Right atrium auricular region (tissue), 2 donors: ENCODE measurements at regions not wholly inside any gene's neighbourhood (a gene's known extent, or its start where the extent isn't known, plus 50 kb on each side); places are given as distances from the start of the nearest gene placed in this dataset.

Experiments
- DNase-seq: peaks from one replicate; pipeline ENCODE4 v3.0.0-alpha.2; 2019; ENCODE audit warnings: low spot score
- H3K27ac ChIP-seq, 2 donors: fragments of 200-600 bp; sonication (generic); 1 replicate in 1 of 2; 2 replicates in 1 of 2; pipeline ENCODE4 v1.5.1; 2016 to 2019
- H3K27me3 ChIP-seq, 2 donors: fragments of 200-600 bp; sonication (generic); one replicate each; pipeline versions ENCODE4 v1.5.1 to v1.6.0; 2017 to 2019
- H3K36me3 ChIP-seq: fragments of 200-600 bp; sonication (generic); one replicate; pipeline ENCODE4 v1.5.1; 2016
- H3K4me1 ChIP-seq, 2 donors: fragments of 200-600 bp; sonication (generic); one replicate each; pipeline versions ENCODE4 v1.5.1 to v1.6.0; 2017 to 2019
- H3K4me3 ChIP-seq, 2 donors: fragments of 200-600 bp; sonication (generic); 1 replicate in 1 of 2; 2 replicates in 1 of 2; pipeline ENCODE4 v1.5.1; 2017 to 2019; ENCODE audit warnings: mild to moderate bottlenecking in 1 of 2, moderate library complexity in 1 of 2
- H3K9me3 ChIP-seq, 2 donors: fragments of 200-600 bp; sonication (generic); one replicate each; pipeline ENCODE4 v1.5.1; 2019
- TF ChIP-seq, protein P1 (sequence below), 2 donors: fragments of 200-600 bp; sonication (generic); IDR thresholded peaks; one replicate each; pipeline ENCODE4 v1.5.1; 2019; ENCODE audit warnings: antibody characterized with exemption in 2 of 2

DNA sequence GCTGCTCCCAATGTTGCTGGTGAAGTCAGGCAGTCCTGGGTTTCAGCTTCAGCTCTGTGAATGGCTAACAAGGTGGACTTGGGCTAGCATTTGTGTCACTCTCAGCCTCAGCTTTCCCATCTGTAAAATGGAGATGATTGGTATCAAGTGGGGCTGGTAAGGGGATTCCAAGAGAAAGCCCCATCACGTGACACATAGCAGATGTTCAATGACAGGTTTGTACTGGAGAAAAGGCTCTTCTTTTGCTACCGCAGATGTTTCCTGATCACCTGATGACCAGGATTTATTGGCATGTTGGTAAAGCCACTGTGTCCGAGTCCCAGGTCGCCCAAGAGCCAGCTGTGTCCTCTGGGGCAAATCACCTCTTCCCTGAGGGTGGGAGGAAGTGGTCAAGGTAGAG lies 335.0 kb downstream of the MATN1 start:
- TF ChIP-seq, protein P1, sequence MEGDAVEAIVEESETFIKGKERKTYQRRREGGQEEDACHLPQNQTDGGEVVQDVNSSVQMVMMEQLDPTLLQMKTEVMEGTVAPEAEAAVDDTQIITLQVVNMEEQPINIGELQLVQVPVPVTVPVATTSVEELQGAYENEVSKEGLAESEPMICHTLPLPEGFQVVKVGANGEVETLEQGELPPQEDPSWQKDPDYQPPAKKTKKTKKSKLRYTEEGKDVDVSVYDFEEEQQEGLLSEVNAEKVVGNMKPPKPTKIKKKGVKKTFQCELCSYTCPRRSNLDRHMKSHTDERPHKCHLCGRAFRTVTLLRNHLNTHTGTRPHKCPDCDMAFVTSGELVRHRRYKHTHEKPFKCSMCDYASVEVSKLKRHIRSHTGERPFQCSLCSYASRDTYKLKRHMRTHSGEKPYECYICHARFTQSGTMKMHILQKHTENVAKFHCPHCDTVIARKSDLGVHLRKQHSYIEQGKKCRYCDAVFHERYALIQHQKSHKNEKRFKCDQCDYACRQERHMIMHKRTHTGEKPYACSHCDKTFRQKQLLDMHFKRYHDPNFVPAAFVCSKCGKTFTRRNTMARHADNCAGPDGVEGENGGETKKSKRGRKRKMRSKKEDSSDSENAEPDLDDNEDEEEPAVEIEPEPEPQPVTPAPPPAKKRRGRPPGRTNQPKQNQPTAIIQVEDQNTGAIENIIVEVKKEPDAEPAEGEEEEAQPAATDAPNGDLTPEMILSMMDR (IDR thresholded peaks at IDR 0.05), result no peak
- Histone ChIP-seq H3K4me3 (no peak overlapping the region), H3K27me3 (no peaks in the 10 kb centered on the region), H3K9me3 (no peaks in the 10 kb centered on the region), H3K36me3 (no peaks in the 10 kb centered on the region), H3K4me1 (no peaks in the 10 kb centered on the region), H3K27ac (no peak overlapping the region)
- no peak for DNase-seq

DNA sequence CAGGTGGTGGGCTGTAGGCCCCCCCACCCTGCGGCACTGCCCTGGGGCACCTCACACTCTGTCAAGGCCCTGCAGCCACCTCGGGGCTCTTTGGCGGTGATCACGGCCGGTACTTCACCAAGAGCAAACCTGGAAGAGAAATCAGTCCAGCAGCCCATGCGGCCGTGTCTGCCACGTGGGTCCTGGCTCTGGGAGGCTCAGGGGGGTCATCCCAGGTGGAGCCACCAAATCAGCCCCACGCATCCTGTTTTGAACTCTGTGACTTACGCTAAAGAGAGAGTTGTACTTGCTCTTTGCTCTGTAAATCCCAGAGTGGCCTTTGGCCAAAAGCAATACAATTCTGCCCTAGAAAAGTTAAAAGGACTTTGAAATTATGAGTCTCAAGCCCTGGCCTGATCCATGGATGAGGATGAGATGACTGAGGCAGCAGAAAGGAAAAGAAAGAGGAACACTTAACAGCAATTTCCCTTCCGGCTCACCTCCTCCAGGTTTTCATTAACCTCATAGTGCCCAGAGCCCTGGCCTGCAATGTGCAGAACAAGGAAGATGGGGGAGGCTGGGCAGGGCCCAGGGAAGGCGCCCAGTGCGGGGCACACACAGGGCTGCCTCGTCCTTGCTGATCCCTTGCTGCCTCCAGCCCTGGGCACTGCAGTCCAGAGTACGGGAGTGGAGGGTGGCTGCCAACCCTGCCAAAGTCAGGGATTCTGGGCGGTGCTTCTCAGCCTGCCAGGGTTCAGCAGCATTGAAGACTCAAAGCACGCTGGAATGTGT lies 337.0 kb downstream of the MATN1 start:
- H3K36me3 ChIP-seq, result no peaks in the 10 kb centered on the region
- H3K27ac ChIP-seq, result no peak overlapping the region
- H3K4me3 ChIP-seq, result no peak overlapping the region
- H3K9me3 ChIP-seq, result no peaks in the 10 kb centered on the region
- no peaks in the 10 kb centered on the region for H3K4me1 ChIP-seq
- TF ChIP-seq, protein P1 (IDR thresholded peaks at IDR 0.05), result no peak
- DNase-seq, result no peak
- no peaks in the 10 kb centered on the region for H3K27me3 ChIP-seq

DNA sequence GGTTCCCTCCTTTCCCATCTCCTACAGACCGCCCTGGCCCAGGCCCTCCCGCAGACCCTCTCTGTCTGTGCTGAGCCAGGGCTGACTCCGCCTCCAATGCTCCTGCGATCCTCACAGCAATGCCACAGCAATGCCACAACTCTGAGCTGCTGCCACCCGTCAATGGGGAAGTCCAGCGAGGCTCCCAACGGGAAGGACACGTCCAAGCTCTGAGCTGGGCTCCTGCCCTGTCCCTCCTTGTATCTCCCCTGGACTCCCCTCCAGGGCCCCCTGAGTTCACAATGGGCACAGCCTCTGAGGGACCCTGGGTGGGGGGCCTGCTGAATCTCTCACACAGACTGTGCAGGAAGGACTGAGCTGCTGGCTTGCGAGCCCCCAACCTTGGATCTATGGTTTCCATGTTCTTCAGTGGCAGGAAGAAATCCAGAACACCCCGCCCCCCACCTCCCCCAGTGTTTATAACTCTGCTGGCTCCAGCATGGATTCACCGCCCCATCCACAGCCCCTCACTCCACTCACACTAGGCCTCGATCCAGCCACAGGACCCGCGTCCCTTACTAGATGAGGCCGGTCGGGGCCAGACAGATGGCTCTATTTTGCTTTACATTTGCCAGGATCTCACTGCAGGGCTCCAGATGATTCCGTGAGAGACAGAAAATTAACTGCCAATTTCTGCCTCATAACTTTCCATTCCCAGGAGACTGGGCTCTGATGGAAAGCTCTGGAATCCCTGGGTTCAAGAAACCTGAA lies 338.0 kb downstream of the MATN1 start:
- no peak overlapping the region for H3K27ac ChIP-seq
- TF ChIP-seq, protein P1 (IDR thresholded peaks at IDR 0.05), result no peak

DNA sequence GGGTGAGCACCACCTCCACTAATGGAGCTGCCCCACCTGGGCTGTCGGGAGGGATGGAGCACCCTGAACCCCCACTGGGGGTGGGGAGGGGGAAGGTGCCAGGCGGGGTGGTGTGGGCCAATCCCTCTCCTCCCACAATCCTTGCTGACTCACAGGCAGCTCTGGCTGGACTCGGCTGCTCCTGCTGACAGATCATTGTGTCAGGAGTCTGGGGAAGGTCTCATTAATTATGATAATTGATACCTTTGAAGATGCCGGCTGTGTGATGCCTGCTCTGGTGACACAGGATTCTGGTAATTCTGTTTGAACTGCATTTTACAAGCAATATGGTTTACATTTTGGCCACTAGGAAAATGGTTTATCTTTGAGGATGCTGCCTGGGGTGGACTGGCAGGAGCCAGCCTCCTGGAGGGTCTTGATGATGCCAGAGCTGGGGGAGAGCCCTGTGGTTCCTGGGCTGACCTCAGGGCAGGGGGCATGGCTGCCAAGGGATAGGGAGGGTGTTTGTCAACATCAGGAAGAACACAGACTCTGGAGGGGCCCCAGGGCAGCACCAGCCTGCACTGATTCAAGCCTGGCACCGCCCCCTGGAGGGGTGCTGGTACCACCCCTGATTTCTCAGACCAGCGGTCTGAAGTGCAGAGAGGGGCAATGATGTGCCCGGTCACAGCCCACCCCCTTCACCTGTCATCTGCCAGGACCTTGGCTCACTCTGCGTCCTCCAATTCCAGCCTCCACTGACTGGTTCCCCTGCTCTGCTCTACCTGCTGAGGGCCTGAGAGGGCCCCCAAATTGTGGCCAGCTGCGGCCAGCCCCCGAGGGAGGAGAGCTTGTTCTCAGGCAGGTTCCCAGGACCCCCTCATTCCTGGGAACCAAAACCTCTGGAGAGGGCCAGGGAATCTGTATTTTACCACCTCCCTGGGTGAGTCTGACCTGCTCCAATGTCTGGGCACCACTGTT lies 338.8 kb downstream of the MATN1 start:
- H3K4me1 ChIP-seq, result peaks cover 0 to 6% of the 10 kb centered on the region in 2 donors
- no peak overlapping the region for H3K27ac ChIP-seq
- H3K36me3 ChIP-seq, result no peaks in the 10 kb centered on the region
- no peak overlapping the region for H3K4me3 ChIP-seq
- no peaks in the 10 kb centered on the region for H3K27me3 ChIP-seq
- no peak for DNase-seq
- TF ChIP-seq, protein P1 (IDR thresholded peaks at IDR 0.05), result no peak
- no peaks in the 10 kb centered on the region for H3K9me3 ChIP-seq

More for the DNA sequence above, 338.0 kb downstream of the MATN1 start:
- Histone ChIP-seq H3K4me1 (no peaks in the 10 kb centered on the region), H3K36me3 (no peaks in the 10 kb centered on the region), H3K4me3 (no peak overlapping the region), H3K27me3 (no peaks in the 10 kb centered on the region), H3K9me3 (no peaks in the 10 kb centered on the region)
- no peak for DNase-seq

DNA sequence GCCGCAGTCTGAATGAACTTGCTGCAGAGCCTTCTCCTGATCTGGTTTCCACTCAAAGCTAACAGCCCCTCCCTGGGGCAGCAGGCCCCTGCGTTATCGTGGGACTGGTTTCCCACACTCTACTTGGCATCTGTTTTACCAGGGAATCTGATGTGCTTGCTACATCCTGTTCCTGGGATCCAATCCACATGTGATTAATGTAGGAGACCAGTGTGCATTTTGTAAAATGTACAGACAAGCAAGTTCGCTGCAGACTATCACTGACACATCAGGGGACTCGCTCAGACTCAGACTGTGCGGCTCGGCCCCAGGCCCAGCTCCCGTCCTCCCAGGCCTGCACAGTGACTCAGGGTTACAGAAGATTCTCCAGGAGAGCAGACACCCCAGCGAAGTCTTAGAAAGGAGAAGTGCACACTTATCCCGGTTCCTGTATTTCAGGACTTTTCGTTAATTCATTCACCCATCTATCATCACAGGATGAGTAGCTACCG lies 340.1 kb downstream of the MATN1 start:
- no peak for DNase-seq
- TF ChIP-seq, protein P1 (IDR thresholded peaks at IDR 0.05), result no peak
- Histone ChIP-seq H3K4me1 (peaks cover 0 to 6% of the 10 kb centered on the region in 2 donors), H3K9me3 (no peaks in the 10 kb centered on the region), H3K4me3 (no peak overlapping the region), H3K27me3 (no peaks in the 10 kb centered on the region), H3K27ac (no peak overlapping the region), H3K36me3 (no peaks in the 10 kb centered on the region)
